Middle frontal gyrus (tissue), 1 donor: ENCODE measurements at regions not wholly inside any gene's neighbourhood (a gene's known extent, or its start where the extent isn't known, plus 50 kb on each side); places are given as distances from the start of the nearest gene placed in this dataset.

Experiments used
- DNase-seq: peaks from one replicate; pipeline ENCODE4 v3.0.0-alpha.2; 2015; ENCODE audit warnings: low spot score; ENCODE audit errors: extremely low spot score

DNA sequence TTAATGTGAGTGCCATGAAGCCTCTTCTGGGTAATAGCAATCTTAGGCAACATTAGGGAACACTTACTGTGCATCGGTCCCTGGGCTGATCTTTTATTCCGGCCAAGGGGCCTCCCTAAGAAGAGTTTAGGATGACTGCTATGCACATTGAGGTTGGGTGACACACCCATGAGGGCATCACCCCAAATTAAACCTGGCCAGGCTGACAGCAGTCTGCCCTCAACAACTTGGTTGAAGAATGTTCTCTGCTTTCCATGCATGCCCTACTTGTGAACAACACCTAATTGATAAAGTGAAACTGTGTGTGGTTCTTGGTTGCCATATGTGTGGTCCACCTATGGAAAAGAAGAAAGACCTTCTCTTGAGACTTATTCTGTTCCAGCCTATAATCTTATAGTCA, 1098.0 kb downstream of the BCL11B start:
- DNase-seq = no peak

DNA sequence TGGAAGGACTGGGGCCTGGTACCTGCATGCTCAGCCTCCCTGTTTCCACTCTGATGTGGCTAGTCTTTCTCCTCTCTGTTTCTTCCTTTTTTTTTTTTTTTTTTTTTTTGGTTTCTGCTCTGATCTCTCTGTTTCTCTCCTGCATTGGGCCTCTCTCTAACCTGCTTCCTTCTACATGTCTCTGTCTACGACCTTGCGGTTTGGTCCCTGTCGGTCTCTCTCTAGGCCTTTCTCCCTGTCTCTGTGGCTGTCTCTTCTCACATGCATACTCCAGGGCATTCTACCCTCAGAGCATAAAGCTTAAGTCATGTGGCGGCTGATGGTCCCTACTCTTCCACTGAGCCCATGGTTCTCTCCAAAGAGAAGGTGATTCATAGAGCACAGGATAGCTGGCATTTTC, 1096.6 kb downstream of the BCL11B start:
- no peak for DNase-seq

DNA sequence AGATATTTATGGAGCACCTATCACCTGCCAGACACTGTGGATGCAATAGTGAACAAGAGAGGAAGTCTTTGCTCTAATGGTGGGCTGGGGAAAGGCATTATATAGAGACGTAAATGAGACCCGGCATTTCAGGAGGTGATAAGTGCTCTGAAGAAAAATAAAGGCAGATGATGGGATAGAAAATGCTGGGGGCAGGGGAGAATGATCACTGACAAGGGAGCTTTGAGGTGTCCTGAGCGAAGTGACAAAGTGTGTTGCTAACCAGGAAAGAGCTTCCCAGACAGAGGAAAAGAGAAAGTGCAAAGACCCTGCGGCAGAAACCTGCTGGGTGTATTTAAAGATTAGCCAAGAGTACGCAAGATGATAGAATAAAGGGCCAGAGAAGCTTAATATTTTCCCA, 1096.1 kb downstream of the BCL11B start:
- no peak for DNase-seq

DNA sequence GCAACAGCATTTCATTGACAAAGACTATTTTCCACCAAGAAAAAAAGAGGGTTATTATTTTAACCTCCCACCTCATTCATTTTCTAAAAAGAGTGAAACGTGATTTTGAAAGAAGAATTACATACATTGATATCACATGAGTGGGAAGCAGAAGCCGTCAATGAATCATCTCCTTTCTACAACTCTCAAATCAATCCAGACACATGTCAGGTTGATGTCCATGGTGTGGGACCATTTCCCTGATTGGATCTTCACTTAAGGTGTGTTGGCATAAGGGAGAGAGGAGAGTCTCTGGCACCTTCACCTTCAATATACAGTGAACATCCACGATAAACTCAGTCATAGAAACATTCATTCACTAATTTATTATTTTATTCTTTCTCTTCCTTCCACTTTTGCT, 1095.1 kb downstream of the BCL11B start:
- DNase-seq = no peak

DNA sequence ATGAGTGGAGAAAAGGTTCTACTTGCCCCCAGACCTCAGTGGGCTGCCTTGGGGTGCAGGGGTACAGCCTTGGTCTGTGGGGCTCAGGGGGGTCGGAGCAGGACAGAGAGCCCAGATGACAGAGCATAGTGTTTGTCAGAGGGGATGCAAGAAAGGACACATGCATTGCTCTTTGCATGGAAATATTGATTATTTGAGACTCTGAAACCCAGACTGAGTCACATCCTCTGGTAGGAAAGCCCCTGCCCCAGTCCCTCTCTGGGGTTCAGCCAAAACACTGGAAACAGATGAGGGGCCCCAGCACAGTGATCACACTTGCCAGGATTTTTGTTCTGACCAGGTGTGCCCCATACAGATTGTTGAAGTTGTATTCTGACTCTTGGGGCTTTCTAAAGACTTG, 1094.4 kb downstream of the BCL11B start:
- no peak for DNase-seq

DNA sequence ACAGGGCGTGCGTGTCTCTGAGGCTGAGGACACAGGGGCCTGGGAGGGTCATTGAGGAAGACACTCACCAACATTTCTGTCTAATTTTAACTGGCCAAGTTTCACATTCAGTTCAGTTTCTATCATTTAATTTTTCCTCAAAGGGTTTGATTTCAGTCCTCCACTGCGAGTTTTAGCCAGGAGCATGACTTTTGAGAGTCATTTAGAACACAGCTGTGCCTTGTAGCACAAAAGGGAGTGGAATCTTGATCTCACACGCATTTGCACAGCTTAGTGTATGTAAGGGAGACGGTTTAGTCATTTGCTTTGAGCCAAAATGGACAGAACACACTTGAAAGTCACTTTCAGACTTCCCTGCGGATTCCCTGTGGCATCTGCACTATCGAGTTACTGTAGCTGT, 1090.8 kb downstream of the BCL11B start:
- no peak for DNase-seq

DNA sequence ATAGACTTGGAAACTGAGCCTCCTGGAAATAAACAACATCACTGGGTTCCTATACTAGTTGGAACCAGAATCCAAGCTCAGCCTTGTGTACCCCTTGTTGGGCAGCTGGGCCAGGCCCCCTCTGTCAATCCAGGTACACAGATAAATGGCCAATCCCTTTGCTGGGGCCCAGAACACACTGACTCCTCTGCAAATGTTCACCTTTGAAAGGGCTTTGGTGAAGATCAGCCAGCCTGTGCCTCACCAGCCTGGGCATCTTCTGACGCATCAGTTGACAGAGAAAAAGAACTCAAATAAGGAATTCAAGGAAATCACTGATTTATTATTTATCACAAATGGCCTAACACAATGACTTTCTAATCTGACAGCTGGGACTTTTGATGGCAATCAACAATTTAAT, 1090.2 kb downstream of the BCL11B start:
- no peak for DNase-seq

DNA sequence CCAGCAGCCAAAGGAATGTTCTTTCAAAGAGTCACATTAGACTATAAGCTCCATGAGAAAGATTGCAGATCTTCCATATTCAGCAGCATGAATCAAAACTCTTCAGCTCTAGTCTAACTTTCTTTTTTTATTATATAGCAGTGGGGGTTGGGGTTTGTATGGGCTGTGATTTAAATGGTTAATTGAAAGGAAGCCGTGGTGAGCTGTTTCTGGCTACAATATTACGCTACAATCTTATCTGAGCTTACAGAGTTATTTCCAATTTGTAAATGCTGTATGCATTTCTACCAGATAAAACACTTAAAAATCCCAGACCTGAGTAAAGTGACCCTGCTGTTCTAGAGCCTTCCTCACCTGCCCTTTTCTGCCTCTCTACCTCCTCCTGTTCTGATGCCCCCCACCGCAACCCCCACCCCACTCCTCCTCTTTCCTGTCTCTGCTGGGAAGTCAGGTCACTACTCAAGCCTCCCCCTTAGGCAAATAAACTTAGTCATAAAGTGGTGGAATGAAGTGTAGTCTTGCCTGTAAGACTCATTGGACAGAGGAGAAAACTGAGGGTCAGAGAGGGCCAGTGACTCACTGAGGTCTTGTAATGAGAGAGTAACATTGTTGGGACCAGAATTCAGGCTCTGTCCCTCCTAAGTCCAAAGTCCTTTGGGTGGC, 1089.5 kb downstream of the BCL11B start:
- no peak for DNase-seq

DNA sequence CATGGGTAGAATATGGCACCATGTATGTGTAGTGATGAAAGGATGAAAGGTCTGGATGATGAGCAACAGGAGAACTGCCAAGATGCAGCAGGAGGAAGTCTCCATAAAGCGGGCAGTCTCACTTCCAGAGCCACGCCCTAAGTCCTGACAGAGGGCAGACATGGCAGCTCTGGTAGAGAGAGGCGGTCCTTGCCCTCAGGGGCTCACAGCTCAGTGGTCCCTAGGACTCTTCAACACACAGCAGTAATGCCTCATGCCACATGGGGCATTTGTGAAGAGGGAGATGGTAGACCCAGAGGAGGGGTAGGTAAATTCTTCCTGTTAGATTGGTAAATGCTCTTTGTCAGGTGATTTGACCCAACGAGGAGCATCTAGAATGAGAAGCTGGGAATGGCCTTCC, 1088.4 kb downstream of the BCL11B start:
- DNase-seq = no peak

DNA sequence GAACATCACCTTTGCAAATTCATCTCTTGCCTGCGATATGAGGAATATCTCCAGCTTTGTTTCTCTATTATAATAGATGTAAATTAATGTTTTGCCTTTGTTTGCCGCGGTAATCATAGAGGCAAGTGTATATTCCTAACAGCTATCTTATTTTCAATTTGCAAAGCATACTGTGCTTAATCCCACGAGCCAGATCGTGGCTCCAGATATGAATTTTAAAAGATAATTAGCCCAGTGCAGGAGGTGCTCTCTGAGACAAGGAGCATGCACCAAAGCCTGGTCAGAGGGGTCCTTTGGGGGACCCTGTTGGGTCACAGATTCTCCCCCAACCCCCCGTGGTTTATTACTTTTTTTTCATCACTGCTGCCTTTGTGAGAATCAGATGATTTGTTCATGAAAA, 1087.5 kb downstream of the BCL11B start:
- DNase-seq = no peak

DNA sequence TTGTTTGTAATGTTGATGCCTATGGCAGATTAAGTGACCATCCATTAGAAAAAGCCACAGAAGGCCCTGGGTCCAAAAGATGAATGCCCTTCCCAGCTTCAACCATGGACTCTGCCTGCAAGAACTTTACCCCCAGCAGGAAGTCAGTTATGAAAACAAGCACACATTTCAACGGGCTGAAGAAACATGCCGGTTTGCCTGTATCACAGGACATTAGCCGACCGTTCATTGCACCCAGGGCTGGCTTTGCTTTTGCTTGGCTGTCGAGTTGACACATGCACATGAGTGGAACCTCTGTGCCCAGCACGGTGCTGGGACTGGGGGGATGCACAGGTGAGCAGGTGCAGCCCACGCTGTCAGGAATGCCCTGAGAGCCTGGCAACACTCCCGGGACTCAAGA, 1087.0 kb downstream of the BCL11B start:
- no peak for DNase-seq

DNA sequence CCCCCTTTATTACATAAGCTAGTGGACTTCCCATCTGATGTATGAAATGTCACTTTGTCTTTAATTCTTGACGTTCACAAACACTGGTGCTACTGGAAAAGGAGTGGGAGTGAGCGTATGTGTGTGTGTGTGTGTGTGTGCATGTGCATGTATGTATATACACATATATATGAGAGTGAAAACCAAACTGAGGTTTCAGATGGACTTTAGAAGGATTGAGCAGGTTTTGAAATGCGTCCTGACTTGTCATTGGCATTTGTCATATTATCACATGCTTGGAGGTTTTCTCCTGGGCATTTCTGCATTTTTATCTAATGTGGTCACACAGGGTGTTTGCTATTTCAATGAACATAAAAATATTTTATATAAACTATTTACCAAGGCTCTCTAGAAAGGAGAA, 1085.9 kb downstream of the BCL11B start:
- DNase-seq = no peak

DNA sequence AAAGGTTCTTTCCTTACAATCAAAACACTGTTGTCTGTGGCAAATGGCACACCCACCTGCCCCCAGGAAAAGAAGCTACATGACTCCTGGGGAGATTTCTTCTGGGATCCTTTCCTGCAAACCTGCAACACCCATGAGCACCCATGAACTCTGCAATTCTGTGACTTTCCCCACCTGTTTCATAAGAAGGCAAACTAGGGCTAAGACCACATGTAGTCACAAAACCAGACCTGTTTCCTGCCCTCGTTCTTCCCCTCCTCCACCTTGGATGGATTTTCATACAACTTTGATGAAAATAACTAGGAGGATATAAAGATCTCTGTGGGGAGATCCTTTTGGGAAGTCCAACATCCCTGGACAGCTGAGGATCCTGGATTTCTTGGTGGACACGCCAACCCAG, 1084.7 kb downstream of the BCL11B start:
- DNase-seq = no peak

DNA sequence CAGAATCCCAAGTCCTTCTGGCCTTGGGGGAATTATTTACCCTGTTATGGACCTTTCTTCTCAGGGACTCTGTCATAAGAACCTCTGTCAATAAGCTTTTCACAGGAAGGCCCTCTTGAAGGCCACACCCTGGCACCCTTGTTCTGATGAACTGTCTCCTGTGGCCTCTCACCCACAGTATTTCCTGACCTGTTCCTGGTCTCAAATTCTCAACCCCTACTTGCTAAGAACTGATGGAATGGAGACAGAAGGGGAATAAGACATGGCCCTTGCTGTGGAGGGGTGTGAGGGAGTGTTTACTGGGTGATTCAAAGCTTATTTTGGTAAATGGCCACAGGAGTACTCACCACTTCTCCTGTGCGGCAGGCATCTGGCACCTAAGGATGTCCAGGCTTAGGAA, 1082.9 kb downstream of the BCL11B start:
- DNase-seq = no peak

DNA sequence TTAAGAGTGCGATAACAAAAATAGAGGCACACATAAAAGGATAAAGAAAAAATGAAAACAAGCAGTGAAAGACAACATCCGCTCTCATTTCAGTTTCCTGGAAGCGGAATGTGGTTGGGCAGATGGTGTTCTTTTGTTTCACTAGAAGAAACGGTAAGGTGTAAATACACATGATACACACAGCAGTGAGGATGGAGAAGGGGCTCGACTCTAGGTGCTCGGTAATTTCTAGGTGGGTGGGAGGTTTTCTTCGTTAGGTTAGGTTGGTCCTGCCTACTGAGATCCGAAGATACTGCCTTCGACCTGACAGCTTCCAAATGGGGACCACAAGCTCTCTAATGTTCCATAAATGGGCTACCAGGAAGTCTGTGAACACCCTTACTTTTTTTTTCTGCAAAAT, 1082.5 kb downstream of the BCL11B start:
- DNase-seq = no peak

DNA sequence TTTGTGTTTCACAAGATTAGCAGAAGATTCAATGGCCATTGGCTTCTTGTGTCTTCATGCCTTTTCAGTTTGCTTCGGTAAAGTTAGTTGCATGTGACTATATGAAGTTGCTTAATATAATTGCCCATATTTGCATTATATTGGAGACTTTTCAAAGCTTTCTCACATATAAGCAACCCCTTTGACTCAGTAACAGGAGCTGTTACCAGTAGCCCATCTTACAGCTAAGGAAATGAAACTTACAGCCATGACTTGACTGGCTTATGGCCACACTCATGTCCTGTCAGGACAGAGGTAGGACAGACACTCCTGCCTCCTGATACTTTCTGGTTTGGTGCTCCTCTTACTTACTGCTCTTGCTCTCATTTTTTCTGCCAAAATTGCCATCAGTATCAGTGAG, 1082.1 kb downstream of the BCL11B start:
- DNase-seq = no peak

DNA sequence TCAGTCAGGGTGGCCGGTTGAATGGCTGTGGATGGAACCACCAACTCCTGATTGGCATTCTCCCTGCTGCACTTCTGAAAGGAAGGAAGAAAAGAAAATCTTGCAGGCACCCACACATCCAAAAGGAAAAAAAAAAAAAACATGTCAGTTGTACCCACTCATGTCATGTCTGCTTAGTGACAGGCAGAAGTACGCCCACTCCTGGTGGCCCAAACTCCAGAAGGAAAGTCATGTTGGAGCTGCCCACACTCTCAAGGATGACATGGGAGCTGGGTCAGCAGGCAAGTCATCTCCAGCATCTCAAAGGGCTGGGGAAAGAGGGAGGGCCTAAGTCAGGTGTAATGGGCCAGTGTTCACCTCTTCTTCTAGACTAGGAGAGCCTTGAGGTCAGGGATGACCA, 1079.1 kb downstream of the BCL11B start:
- no peak for DNase-seq

DNA sequence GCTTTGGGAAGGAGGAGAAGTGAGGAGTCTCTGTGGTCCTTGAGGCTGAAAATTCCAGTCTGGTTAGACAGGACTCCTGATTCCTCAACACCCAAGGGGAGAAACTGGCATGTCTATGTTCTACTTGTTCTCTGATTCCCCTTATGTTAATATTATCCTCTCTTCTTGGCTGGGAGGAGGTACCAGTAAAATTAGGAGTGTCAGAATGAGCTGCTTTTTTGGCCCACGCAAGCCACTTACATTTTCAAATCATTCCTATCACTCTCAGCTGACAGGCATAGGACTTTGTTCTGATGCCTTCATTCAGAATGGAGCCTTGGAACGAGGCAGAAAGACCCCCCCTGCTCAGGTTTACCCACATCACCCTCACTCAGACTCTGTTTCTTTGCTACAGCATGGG, 1077.2 kb downstream of the BCL11B start:
- DNase-seq = no peak

DNA sequence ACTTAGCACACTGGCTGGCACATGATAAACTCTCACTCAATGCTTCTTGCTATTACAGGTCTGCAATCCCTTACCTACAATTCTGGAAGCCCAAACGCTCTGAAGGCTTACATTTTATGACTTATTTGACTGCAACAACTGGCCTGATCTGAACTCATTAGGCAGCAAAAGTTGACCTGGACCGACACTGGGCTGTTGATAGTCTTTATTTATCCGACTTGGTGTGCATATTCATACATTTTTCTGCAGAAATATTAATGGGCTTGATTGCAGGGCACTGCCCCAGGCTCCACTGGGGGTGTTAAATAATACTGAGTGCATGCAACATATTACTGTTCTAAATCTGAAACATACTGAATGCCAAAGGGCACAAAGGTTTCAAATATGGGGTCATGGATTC, 1076.7 kb downstream of the BCL11B start:
- no peak for DNase-seq

DNA sequence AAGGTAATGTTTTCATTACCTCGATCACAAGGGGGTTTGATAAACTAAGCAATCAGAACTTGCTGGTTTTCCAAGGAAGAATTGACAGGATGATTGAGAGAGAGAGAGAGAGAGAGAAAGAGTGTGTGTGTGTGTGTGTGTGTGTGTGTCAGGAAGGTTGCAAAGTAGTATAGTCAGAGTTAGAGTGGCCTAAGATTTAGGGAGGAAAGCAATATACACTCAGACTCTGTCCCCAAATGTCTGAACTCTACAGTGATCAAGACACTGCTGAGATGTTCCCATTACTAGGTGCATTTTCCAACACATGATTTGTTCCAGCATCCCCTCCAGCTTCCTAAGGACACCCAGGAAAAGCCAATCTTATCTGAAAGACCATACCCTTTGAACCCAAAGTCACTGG, 1074.1 kb downstream of the BCL11B start:
- no peak for DNase-seq

DNA sequence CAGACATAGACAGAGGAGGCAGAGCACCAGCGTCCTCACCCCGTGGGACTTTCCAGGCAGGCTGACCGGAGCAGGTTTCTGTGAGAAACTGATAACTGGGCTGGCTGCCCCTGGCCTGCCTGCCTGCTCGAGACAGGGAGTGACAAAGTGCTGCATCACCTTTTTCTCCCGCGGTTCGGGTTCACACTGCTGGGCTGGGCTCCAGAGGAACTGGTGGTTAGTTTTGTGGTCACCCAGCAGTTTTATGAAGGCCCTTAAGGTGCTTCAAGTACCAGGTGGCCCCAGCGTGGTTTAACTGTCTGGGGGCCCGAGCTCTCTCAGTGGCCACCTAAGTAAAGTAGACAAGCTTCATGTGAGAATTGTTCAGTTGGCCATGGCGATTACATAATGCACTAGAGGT, 1073.6 kb downstream of the BCL11B start:
- DNase-seq = no peak

DNA sequence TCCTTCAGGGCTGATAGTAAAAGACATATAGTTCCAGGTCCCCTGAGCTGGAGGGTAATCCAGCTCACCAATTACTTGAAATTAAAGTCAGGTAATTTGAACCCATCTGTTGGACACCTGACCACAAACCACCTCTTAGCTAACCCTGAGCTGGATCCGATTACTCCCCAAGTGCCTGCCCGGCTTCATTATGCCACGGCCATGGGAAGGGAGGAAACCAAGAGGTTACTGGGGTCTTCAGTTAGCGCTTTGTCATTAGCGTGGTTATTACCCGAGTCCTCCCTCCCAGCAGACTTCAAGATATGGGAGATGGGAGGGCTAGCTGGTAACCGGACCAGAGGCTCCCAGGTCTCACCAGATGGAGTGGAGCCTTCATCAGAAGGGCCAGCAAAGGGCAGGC, 1071.4 kb downstream of the BCL11B start:
- no peak for DNase-seq

DNA sequence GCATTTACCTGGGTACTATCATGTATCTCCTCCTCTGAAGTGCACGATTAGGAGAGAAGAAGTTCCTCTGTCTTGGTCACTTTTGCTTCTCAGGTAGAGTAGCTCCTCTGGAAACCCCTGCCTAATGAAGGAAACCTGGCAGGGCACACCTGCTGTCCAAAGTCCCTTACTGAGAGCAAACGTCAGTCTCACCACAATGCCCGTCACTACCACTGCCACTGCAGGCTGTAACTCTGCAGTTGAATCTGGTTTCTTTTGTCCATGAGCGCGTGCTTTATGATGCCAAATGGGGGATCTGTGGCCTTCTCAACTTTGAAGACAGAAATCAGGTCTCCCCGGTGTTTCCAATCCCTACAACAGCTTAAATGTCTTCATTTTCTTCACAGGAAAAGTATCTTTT, 1068.6 kb downstream of the BCL11B start:
- DNase-seq = no peak

DNA sequence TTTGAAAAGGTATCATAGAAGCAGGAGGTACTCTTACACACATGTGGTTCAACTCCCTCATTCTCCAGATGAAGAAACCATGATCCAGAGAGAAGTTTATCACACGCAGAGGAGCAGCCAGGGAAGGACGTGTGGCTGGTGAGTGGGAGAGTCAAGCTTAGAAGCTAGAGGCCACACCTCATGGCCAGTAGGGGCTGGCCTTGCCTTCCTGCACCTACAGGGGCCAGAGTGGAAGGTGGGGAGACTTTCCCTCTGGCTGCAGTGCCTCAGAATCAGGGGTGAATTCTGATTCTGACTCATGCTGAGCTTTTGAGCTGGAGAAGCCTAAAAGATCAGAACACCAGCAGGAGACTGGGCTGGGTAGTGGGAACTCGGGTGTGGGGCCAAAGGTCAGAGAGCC, 1067.9 kb downstream of the BCL11B start:
- no peak for DNase-seq
